ENCODE measurements at regions not wholly inside any gene's neighbourhood (a gene's known extent, or its start where the extent isn't known, plus 50 kb on each side); places are given as distances from the start of the nearest gene placed in this dataset.

DNA sequence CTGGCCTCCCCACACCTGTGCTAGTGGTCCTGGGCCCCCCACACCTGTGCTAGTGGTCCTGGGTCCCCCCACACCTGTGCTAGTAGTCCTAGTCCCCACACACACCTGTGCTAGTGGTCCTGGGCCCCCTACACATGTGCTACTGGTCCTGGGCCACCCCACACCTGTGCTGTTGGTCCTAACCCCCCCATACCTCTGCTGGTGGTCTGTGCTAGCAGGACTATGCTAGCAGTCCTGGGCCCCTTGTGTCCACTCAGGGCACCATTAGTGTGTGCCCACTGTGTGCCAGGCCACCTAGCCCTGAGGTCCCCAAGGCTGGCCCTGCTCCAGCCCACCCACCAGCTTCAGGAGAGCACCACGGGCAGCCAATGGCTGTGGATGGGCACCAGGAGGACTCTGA, 558.2 kb upstream of the SALL3 start:
- DNase-seq (ENCODE audit: low read depth): no peak
- H3K4me3 ChIP-seq (replicated peaks; ENCODE audit: low read depth, low read length): no peak overlapping the region
- TF ChIP-seq, protein P1, sequence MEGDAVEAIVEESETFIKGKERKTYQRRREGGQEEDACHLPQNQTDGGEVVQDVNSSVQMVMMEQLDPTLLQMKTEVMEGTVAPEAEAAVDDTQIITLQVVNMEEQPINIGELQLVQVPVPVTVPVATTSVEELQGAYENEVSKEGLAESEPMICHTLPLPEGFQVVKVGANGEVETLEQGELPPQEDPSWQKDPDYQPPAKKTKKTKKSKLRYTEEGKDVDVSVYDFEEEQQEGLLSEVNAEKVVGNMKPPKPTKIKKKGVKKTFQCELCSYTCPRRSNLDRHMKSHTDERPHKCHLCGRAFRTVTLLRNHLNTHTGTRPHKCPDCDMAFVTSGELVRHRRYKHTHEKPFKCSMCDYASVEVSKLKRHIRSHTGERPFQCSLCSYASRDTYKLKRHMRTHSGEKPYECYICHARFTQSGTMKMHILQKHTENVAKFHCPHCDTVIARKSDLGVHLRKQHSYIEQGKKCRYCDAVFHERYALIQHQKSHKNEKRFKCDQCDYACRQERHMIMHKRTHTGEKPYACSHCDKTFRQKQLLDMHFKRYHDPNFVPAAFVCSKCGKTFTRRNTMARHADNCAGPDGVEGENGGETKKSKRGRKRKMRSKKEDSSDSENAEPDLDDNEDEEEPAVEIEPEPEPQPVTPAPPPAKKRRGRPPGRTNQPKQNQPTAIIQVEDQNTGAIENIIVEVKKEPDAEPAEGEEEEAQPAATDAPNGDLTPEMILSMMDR (IDR thresholded peaks at IDR 0.05; ENCODE audit: low read length, missing control alignments): no peak

DNA sequence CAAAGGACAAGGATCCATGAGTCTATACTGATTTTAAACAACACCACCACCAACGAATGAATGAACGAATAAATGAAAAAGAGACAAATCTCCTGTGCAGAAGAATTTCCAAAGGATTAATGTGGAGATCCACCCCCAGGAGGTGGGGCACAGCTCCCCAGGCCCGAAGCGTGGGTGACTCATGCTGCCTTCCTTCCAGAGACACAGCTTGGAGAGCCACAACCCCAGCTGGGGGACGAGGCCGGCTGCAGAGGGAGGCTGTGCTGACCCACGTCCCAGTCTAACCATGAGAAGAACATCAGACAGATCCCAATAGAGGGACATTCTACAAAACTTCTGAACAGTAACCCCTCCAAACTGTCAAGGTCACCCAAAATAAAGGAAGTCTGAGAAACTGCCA, 557.3 kb upstream of the SALL3 start:
- no peak for DNase-seq (ENCODE audit: low read depth)
- TF ChIP-seq, protein P1 (IDR thresholded peaks at IDR 0.05; ENCODE audit: low read length, missing control alignments): no peak
- H3K4me3 ChIP-seq (replicated peaks; ENCODE audit: low read depth, low read length): no peak overlapping the region

DNA sequence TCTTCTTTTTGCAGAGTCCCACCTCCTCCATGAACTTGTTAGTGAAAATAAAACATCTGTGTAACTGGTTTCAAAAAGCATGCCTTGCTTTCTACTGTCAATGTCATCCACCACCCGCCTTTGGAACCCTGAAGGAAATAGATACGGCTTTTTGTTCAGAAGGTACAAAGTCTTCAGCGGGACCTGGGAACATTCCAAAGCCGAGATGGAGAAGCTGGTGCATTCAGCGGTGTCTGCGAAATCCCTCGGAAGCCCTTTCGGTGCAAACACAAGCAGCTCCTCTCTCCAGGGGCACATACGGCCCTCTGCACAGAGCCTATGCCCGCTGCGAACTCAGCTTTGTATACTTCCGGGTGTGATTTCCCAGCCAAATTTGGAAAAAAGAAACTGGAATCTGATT, 555.8 kb upstream of the SALL3 start:
- TF ChIP-seq, protein P1 (IDR thresholded peaks at IDR 0.05; ENCODE audit: low read length, missing control alignments): no peak
- DNase-seq (ENCODE audit: low read depth): no peak
- H3K4me3 ChIP-seq (replicated peaks; ENCODE audit: low read depth, low read length): no peak overlapping the region

DNA sequence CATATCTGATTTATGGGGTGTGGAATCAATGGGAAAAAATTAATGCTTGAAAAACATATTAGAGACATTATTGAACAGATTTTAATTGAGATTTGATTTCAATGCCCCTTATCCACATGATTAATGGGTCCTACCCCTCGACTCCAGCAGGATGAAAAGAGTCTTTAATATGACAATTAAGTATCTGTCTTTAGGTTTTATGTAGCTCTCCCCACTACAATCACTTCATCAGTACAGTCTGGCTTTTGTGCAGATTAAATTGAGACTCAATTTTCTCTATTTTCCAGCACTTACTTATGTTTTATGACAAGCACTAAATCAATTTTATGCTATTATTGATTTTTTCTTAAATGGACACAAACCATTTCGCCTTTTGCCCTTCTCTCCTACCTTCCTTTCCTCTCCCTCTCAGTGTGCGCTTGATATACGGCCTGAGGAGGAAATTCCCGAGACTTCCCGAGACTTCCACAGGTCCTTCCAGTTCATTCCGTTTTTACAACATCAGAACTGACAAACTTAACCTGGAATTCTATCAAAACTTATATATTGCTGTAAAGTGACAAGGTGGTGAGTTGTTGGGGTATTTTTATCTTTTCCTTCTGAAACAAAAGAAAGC, 555.1 kb upstream of the SALL3 start:
- TF ChIP-seq, protein P1 (IDR thresholded peaks at IDR 0.05; ENCODE audit: low read length, missing control alignments): no peak
- no peak overlapping the region for H3K4me3 ChIP-seq (replicated peaks; ENCODE audit: low read depth, low read length)
- DNase-seq (ENCODE audit: low read depth): no peak

DNA sequence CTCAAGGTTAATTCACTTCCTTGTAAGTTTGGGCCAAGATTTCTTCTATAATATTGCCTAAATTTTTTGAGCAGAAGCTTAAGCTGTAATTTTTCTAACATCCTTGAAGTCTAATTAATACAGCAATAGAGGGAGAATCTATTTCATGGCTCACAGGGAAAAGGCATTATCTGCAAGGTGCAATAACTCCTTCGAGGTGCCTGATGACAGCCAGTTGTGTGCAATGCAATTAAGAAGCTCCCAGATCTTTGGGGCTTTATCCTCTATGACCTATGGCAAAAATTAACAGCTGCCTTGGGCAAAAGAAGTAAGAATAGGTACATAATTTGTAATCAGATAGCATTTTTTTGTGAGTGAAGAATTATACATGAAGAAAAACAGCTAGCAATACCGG, 554.6 kb upstream of the SALL3 start:
- no peak for DNase-seq (ENCODE audit: low read depth)
- no peak overlapping the region for H3K4me3 ChIP-seq (replicated peaks; ENCODE audit: low read depth, low read length)
- TF ChIP-seq, protein P1 (IDR thresholded peaks at IDR 0.05; ENCODE audit: low read length, missing control alignments): no peak

DNA sequence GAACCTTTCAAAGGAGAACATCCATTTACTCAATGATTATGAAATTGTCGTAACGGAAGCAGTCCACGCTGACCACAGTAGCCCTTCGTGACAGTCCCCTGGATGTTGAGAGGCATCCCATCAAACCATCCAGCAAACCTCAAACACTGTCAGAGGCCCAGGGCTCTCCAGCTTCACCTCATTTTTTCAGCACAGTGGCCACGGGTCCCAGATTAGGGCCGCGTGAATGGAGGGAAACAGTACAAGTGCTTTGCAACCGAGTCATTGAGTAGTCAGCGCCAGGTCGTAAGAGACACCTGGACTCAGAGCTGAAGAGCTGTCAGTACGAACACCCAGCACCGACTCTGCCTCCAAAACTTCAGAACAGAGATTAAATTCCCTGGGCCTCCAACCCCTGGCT, 552.5 kb upstream of the SALL3 start:
- TF ChIP-seq, protein P1 (IDR thresholded peaks at IDR 0.05; ENCODE audit: low read length, missing control alignments): no peak
- no peak for DNase-seq (ENCODE audit: low read depth)
- H3K4me3 ChIP-seq (replicated peaks; ENCODE audit: low read depth, low read length): no peak overlapping the region

Measured in fibroblast of pulmonary artery (primary cell).